NCI-H2227 (cell line): ENCODE measurements at regions not wholly inside any gene's neighbourhood (a gene's known extent, or its start where the extent isn't known, plus 50 kb on each side); places are given as distances from the start of the nearest gene placed in this dataset.
"Not testable (repeated sequence)": the region's sequence is repeated elsewhere in the genome, so short reads cannot be mapped to it uniquely, and the experiment has no call there.

Source experiments
- DNase-seq: peaks from one replicate; lab custom pipeline; 2025; ENCODE audit not compliant: unreplicated experiment; lab: John Stamatoyannopoulos, UW

- no peak for DNase-seq
These were observed 623.5 kb downstream of the PRR16 start for GRCh38 chr5:121087560-121087959.

DNA sequence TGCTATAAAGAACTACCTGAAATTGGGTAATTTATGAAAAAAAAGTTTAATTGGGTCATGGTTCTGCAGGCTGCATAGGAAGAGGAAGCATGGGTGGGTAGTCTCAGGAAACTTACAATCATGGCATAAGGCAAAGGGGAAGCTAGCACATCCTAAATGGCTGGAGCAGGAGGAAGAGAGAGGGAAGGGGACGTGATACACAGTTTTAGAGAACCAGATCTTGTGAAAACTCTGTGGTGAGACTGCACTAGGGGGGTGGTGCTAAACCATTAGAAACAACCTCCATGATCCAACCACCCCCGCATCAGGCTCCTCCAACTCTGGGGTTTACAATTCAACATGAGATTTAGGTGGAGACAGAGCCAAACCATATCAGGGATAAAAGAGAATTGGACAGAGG, 624.2 kb downstream of the PRR16 start:
- no peak for DNase-seq

- DNase-seq, result no peak
These were observed 626.7 kb downstream of the PRR16 start for GRCh38 chr5:121090822-121091221.

- DNase-seq, result no peak
These were observed 636.8 kb downstream of the PRR16 start for GRCh38 chr5:121100931-121101330.

DNA sequence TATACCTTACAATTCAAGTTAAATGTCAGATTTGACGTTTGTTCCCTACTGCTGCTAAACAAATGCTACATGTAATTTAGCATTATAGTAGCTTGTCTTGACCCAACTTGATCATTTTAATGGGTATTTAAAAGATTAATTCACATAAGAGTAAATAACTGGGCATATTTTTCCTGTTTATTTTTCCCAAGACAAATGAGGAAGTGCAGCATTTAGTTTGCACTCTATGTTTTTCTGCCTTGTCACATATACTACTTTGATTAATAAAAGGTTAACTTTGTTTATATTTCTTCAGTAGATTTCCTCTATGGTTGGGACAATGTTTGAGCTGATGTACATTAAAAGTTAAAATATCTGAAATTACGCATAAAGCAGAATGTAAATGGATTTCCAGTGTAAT, 641.8 kb downstream of the PRR16 start:
- DNase-seq, result no peak

DNA sequence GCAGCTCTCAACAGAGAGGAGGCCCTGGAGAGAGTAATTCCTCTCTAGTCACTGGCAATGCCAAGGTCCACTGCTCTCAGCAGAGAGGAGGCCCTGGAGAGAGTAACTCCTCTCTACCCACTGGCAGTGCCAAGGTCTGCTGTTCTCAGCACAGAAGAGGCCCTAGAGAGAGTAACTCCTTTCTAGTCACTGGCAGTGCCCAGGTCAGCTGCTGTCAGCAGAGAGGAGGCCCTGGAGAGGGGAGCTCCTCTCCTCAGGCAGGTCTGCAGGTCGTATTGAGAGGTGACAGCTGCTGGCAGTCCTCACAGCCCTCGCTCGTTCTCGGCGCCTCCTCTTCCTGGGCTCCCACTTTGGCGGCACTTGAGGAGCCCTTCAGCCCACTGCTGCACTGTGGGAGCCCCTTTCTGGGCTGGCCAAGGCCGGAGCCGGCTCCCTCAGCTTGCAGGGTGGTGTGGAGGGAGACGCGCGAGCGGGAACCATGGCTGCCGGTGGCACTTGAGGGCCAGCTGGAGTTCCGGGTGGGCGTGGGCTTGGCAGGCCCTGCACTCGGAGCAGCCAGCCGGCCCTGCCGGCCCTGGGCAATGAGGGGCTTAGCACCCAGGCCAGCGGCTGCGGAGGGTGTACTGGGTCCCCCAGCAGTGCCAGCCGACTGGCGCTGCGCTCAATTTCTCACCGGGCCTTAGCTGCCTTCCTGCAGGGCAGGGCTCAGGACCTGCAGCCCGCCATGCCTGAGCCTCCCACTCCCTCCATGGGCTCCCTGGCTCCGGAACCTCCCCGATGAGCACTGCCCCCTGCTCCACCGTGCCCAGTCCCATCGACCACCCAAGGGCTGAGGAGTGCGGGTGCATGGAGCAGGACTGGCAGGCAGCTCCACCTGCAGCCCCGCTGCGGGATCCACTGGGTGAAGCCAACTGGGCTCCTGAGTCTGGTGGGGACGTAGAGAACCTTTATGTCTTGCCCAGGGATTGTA, 642.9 kb downstream of the PRR16 start:
- DNase-seq, result not testable (repeated sequence)

GRCh38 chr5:121108725-121109124, 644.6 kb downstream of the PRR16 start:
- no peak for DNase-seq

DNA sequence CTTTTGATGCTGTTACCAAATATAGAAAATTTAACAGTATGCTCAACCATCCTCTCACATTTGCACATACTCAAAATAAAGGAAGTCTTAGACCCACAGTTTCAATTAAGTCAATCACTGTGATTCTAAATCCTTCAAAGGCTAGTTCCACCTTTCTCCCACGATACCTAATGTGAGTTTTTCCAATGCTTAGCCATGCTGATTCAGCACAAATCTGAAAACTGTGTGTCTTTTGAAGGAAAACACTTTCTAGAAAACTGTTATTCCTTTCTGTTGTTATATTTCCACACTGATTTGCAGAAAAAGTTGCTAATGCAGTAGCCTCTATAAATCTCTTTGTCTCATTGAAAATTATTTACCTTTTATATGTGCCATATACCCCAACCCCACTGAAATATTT, 645.7 kb downstream of the PRR16 start:
- no peak for DNase-seq

GRCh38 chr5:121121786-121122185, 657.7 kb downstream of the PRR16 start:
- no peak for DNase-seq

GRCh38 chr5:121138495-121138907, 674.4 kb downstream of the PRR16 start:
- no peak for DNase-seq

DNA sequence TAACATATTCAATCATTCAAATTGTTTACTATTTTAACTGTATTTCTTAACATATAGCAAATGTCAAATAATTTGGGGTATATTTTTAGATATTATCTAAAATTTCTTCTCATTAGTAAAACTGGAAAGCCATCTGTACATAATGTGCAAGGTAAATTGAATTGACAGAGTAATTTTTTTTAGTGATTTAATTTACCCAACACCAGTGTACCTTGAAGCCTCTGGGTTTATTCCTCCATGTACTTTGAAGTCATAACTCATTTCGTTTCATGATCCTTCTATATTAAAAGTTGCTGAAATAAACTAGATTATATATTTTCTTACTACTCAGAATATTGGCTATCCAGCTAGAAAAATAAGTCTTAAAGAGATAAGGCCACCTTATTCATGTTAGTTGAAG, 674.9 kb downstream of the PRR16 start:
- no peak for DNase-seq

DNA sequence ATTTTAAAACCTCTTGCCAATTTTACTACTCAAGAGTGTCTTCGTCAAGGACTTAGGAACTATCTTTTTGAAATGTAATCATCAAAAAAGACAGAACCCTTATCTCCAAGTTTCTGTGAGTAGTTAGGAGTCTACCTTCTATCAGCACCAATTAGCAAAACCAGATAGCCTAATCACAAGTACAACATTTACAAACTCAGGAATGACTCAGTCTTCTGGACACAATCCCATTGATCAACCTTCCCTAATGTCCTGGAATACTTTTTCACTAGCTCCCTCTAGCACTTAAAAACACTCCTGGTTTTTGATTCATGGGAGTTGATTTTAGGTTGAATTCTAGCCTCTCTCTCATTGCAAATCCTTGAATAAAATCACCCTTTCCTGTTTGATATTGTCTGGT, 680.7 kb downstream of the PRR16 start:
- DNase-seq, result no peak

DNA sequence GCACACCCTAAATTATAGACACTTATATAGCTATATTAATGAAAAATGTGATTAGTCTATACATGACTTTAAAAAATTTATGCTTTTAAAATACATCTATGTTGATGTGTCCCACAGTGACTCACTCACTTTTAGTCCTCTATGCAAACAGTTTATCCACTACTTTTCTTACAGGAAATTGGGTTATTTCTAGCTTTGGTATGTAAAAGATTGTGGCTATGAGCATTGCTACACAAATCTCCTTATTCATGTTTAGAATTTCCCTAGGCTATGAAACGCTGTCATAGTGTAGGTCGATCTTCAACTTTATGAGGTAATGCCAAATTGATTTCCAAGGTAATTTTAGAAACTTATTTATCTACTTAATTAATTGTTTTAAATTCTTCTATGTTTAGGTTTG, 687.4 kb downstream of the PRR16 start:
- no peak for DNase-seq

- no peak for DNase-seq
These were observed 688.3 kb downstream of the PRR16 start for GRCh38 chr5:121152411-121152810.

GRCh38 chr5:121156565-121156964, 692.5 kb downstream of the PRR16 start:
- DNase-seq, result no peak

- DNase-seq, result no peak
These were observed 693.2 kb upstream of the FTMT start for GRCh38 chr5:121158451-121158850.

- no peak for DNase-seq
These were observed 691.1 kb upstream of the FTMT start for GRCh38 chr5:121160591-121160990.

DNA sequence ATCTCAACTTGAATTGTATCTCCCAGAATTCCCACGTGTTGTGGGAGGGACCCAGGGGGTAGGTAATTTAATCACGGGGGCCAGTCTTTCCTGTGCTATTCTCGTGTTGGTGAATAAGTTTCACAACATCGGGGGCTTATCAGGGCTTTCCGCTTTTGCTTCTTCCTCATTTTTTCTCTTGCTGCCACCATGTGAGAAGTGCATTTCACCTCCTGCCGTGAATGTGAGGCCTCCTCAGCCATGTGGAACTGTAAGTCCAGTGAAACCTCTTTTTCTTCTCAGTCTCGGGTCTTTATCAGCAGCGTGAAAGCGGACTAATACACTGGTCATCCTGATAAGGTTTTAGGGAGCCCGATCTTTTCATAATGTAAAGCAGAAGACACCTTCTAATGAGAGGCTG, 687.0 kb upstream of the FTMT start:
- DNase-seq, result no peak

DNA sequence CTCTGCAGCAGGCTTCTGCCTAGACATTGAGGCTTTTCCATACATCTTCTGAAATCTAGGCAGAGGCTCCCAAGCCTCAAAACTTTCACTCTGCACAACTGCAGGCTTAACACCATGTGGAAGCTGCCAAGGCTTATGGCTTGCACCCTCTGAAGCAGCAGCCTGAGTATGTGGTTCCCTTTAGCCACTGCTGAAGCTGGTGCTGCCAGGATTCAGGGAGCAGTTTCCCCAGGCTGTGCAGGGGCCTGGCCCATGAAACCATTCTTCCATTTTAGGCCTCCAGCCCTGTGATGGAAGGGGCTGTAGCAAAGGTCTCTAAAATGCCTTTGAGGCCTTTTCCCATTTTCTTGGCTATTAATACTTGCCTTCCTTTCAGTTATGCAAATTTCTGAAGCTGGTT, 680.3 kb upstream of the FTMT start:
- DNase-seq, result no peak

DNA sequence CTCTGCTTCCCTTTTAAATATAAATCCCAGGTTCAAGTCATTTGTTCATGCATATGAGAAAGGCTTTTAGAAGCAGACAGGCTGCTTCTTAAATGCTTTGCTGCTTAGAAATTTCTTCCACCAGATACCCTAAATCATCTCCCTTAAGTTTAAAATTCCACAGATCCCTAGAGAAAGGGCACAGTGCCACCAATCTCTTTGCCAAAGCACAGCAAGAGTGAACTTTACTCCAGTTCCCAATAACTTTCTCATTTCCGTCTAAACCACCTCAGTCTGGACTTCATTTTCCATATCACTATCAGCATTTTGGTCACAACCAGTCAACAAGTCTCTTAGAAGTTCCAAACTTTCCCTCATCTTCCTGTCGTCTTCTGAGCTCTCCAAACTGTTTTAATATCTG, 679.8 kb upstream of the FTMT start:
- DNase-seq, result no peak

DNA sequence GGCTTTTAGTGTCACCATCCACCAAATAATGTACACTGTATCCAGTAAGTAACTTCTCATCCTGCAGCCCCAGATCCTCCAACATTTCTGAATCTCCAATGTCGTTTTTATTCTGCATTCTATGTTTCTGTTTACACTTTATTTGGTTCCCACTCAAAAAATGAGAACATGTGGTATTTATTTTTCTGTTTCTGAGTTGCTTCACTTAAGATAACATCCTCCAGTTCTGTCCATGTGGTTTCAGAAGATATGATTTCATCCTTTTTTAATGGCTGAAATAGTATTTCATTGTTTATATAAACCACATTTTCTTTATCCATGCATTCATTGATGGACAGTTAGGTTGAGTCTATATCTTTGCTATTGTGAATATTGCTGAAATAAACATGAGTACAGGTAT, 677.3 kb upstream of the FTMT start:
- DNase-seq, result no peak

DNA sequence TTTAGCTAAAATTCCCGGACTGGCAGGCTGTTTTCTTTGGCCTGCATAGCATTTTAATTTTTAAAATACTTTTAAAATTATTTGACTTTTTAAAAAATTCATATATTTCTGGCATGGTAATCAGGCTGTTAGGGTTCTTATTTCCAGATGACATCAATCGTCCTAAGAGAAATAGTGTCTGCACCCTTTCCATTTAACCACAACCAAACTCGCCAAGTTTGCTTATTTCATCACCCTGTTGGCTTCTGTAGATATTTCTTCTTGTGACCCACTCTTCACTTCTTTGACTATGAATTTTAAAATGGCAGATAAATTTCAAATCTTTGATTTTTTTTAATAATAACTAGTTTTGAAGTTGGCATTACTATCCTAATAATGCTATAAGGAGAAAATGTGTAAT, 675.7 kb upstream of the FTMT start:
- DNase-seq, result no peak
